HEK293 (cell line): ENCODE measurements at regions not wholly inside any gene's neighbourhood (a gene's known extent, or its start where the extent isn't known, plus 50 kb on each side); places are given as distances from the start of the nearest gene placed in this dataset.

Experiments used
- CTCF ChIA-PET: fragments of 350-600 bp; formaldehyde crosslinking; extraction: SDS; loops from one replicate; lab custom pipeline; 2021; ENCODE audit warnings: antibody characterized with exemption; lab: Yijun Ruan, JAX
- POLR2A ChIA-PET: fragments of 300-600 bp; formaldehyde crosslinking; extraction: SDS; loops from one replicate; lab custom pipeline; 2020; ENCODE audit warnings: antibody characterized with exemption, inconsistent platforms; lab: Yijun Ruan, JAX
- H3K27ac ChIP-seq: fragments of 200-500 bp; sonication (Bioruptor generic); 2 replicates; pipeline ENCODE4 v1.5.1; 2014; ENCODE audit warnings: low read depth, low read length, control low read depth, inconsistent platforms; ENCODE audit errors: extremely low read depth
- H3K36me3 ChIP-seq, 2 experiments: fragments of 200-500 bp in 1 of 2; sonication (Bioruptor generic) in 1 of 2; 1 replicate in 1 of 2; 2 replicates in 1 of 2; pipeline ENCODE4 v1.5.1; 2014 to 2017; ENCODE audit warnings: inconsistent platforms in 2 of 2, low read length in 2 of 2; ENCODE audit not compliant: control insufficient read depth in 2 of 2, insufficient read depth in 1 of 2
- H3K4me1 ChIP-seq: fragments of 200-500 bp; sonication (Bioruptor generic); 2 replicates; pipeline ENCODE4 v1.5.1; 2014; ENCODE audit warnings: mild to moderate bottlenecking, low read length, inconsistent platforms; ENCODE audit not compliant: control insufficient read depth, insufficient read depth
- H3K4me3 ChIP-seq: 2 replicates; pipeline ENCODE4 v1.5.1; 2011; ENCODE audit warnings: low read depth, mild to moderate bottlenecking, control low read depth, low read length, moderate library complexity
- H3K9me3 ChIP-seq: fragments of 200-500 bp; sonication (Bioruptor generic); 2 replicates; pipeline ENCODE4 v1.5.1; 2014; ENCODE audit warnings: low read depth, low read length, inconsistent platforms; ENCODE audit not compliant: control insufficient read depth, insufficient read depth
- GFI1B ChIP-seq: fragments of 450-650 bp; formaldehyde crosslinking; IDR thresholded peaks from 2 replicates; pipeline ENCODE4 v1.5.1; 2016; ENCODE audit warnings: missing biosample characterization, missing genetic modification characterization
- GLI2 ChIP-seq: fragments of 450-650 bp; formaldehyde crosslinking; IDR thresholded peaks from 2 replicates; pipeline ENCODE4; 2017; ENCODE audit warnings: missing biosample characterization, missing genetic modification characterization, low read depth, borderline replicate concordance
- IKZF3 ChIP-seq: fragments of 450-650 bp; IDR thresholded peaks from 2 replicates; pipeline ENCODE4 v1.5.0; 2018; ENCODE audit warnings: missing biosample characterization, mild to moderate bottlenecking, missing genetic modification characterization, moderate library complexity
- KLF10 ChIP-seq: fragments of 450-650 bp; IDR thresholded peaks from 2 replicates; pipeline ENCODE4 v1.5.1; 2018; ENCODE audit warnings: missing biosample characterization, mild to moderate bottlenecking, missing genetic modification characterization
- KLF16 ChIP-seq: fragments of 450-650 bp; formaldehyde crosslinking; IDR thresholded peaks from 2 replicates; pipeline ENCODE4 v1.5.1; 2017; ENCODE audit warnings: missing biosample characterization, missing genetic modification characterization
- MEIS1 ChIP-seq: sonication (generic); formaldehyde crosslinking; IDR thresholded peaks from 2 replicates; pipeline ENCODE4 v1.8.1; 2022; ENCODE audit warnings: missing genetic modification reagents, mild to moderate bottlenecking, borderline replicate concordance
- WT1 ChIP-seq: fragments of 450-650 bp; formaldehyde crosslinking; IDR thresholded peaks from 2 replicates; pipeline ENCODE4 v1.5.1; 2016; ENCODE audit warnings: missing biosample characterization, missing genetic modification characterization
- ZEB2 ChIP-seq: fragments of 450-650 bp; formaldehyde crosslinking; IDR thresholded peaks from 2 replicates; pipeline ENCODE4 v1.5.1; 2016; ENCODE audit warnings: missing biosample characterization, missing genetic modification characterization
- ZFP3 ChIP-seq: fragments of 450-650 bp; formaldehyde crosslinking; IDR thresholded peaks from 2 replicates; pipeline ENCODE4 v1.5.1; 2016; ENCODE audit warnings: low read depth, missing biosample characterization, missing genetic modification characterization
- ZFP37 ChIP-seq: fragments of 450-650 bp; formaldehyde crosslinking; IDR thresholded peaks from 2 replicates; pipeline ENCODE4 v1.5.1; 2016; ENCODE audit warnings: missing biosample characterization, missing genetic modification characterization
- ZNF155 ChIP-seq: fragments of 450-650 bp; formaldehyde crosslinking; IDR thresholded peaks from 2 replicates; pipeline ENCODE4 v1.5.1; 2016; ENCODE audit warnings: missing biosample characterization, missing genetic modification characterization
- ZNF175 ChIP-seq: fragments of 450-650 bp; formaldehyde crosslinking; IDR thresholded peaks from 2 replicates; pipeline ENCODE4 v1.5.1; 2016; ENCODE audit warnings: missing biosample characterization, missing genetic modification characterization
- ZNF391 ChIP-seq: fragments of 450-650 bp; formaldehyde crosslinking; IDR thresholded peaks from 2 replicates; pipeline ENCODE4 v1.5.1; 2016; ENCODE audit warnings: low read depth, missing biosample characterization, missing genetic modification characterization, borderline replicate concordance
- ZNF514 ChIP-seq: fragments of 450-650 bp; formaldehyde crosslinking; IDR thresholded peaks from 2 replicates; pipeline ENCODE4 v1.5.1; 2016; ENCODE audit warnings: missing biosample characterization, missing genetic modification characterization
- ZNF530 ChIP-seq: fragments of 450-650 bp; formaldehyde crosslinking; IDR thresholded peaks from 2 replicates; pipeline ENCODE4 v1.5.1; 2016; ENCODE audit warnings: low read depth, missing biosample characterization, missing genetic modification characterization
- ZSCAN30 ChIP-seq: fragments of 450-650 bp; IDR thresholded peaks from 2 replicates; pipeline ENCODE4 v1.5.1; 2018; ENCODE audit warnings: missing biosample characterization, mild to moderate bottlenecking, missing genetic modification characterization, moderate library complexity
- TF ChIP-seq, protein P1 (sequence below): fragments of 450-650 bp; formaldehyde crosslinking; IDR thresholded peaks from 2 replicates; pipeline ENCODE4; 2016; ENCODE audit warnings: missing biosample characterization, missing genetic modification characterization
- TF ChIP-seq, protein P2 (sequence below): fragments of 450-650 bp; formaldehyde crosslinking; IDR thresholded peaks from 2 replicates; pipeline ENCODE4 v1.5.1; 2016; ENCODE audit warnings: missing biosample characterization, missing genetic modification characterization
- TF ChIP-seq, protein P3 (sequence below): fragments of 450-650 bp; formaldehyde crosslinking; IDR thresholded peaks from 2 replicates; pipeline ENCODE4 v1.5.1; 2016; ENCODE audit warnings: missing biosample characterization, missing genetic modification characterization
- TF ChIP-seq, protein P4 (sequence below): fragments of 450-650 bp; IDR thresholded peaks from 2 replicates; pipeline ENCODE4 v1.5.1; 2018; ENCODE audit warnings: missing biosample characterization, missing genetic modification characterization

DNA sequence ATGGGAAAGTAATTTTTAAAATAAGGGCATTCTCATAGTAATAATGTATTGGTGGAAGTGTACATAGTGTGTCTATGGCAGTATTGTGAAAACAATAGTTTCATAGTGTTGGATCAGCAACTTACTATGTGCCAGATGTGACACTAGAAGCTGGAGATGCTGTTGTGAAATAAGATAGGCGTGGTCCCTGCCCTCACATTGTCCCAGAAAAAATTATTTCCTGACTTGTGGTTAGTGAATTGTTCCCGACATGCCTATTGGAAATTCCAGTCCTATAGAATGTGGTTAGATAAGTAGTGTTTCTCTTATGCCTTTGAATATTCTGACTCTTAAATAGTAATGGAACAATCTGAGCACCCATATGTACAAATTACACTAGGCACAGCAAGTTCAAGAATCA is 55.3 kb upstream of the MTAP start:
- no peaks in the 10 kb centered on the region for H3K36me3 ChIP-seq
- TF ChIP-seq ZNF155 (tag by site-specific recombination) (no peak), KLF10 (no peak), ZFP37 (tag by site-specific recombination) (no peak), ZNF514 (tag by site-specific recombination) (no peak), ZNF391 (tag by site-specific recombination) (no peak), IKZF3 (no peak), ZFP3 (tag by site-specific recombination) (no peak), MEIS1 (no peak)
- TF ChIP-seq, protein P1, sequence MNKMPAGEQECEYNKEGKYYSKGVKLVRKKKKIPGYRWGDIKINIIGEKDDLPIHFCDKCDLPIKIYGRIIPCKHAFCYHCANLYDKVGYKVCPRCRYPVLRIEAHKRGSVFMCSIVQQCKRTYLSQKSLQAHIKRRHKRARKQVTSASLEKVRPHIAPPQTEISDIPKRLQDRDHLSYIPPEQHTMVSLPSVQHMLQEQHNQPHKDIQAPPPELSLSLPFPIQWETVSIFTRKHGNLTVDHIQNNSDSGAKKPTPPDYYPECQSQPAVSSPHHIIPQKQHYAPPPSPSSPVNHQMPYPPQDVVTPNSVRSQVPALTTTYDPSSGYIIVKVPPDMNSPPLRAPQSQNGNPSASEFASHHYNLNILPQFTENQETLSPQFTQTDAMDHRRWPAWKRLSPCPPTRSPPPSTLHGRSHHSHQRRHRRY: no peak
- TF ChIP-seq, protein P2, sequence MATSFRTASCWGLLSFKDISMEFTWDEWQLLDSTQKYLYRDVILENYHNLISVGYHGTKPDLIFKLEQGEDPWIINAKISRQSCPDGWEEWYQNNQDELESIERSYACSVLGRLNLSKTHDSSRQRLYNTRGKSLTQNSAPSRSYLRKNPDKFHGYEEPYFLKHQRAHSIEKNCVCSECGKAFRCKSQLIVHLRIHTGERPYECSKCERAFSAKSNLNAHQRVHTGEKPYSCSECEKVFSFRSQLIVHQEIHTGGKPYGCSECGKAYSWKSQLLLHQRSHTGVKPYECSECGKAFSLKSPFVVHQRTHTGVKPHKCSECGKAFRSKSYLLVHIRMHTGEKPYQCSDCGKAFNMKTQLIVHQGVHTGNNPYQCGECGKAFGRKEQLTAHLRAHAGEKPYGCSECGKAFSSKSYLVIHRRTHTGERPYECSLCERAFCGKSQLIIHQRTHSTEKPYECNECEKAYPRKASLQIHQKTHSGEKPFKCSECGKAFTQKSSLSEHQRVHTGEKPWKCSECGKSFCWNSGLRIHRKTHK (tag by site-specific recombination): no peak
- TF ChIP-seq, protein P3, sequence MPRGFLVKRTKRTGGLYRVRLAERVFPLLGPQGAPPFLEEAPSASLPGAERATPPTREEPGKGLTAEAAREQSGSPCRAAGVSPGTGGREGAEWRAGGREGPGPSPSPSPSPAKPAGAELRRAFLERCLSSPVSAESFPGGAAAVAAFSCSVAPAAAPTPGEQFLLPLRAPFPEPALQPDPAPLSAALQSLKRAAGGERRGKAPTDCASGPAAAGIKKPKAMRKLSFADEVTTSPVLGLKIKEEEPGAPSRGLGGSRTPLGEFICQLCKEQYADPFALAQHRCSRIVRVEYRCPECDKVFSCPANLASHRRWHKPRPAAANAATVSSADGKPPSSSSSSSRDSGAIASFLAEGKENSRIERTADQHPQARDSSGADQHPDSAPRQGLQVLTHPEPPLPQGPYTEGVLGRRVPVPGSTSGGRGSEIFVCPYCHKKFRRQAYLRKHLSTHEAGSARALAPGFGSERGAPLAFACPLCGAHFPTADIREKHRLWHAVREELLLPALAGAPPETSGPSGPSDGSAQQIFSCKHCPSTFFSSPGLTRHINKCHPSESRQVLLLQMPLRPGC (tag by site-specific recombination): no peak
- no peak overlapping the region for H3K4me3 ChIP-seq
- ChIA-PET POLR2A (no interaction called here), CTCF (no interaction called here)
- no peaks in the 10 kb centered on the region for H3K4me1 ChIP-seq
- H3K27ac ChIP-seq: no peak overlapping the region
- H3K9me3 ChIP-seq: no peaks in the 10 kb centered on the region

DNA sequence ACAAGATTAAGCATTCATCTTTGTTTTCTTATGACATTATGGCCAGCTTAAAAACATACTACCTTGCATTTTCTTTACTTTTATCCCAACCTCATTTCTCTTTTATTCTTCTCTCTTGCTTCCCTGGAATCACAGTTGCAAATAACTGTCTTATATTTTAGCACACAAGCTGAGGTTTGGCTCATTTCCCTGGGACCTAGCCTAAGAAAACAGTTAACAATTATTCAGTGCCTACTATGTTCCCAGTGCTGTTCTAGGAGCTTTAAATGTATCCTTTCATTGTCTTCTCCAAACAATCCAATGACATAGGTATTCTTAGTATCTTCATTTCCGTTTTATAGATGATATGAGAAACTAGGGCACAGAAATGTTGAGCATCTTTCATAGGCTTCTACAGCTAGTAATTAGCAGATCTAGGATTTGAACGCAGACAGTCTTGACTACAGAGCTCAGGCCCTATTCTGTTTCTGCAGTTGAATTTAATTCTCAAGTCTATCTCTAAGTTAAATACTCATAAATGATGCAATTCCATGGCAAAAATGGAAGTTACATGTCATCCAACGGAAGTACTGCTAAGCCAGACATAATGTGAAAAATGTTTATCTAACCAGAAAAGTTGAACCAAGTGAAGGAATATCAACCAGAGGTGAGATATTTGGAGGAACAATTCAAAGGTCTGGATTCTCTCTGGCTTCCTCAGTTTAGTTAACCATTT is 52.3 kb upstream of the MTAP start:
- Histone ChIP-seq H3K36me3 (no peaks in the 10 kb centered on the region), H3K27ac (no peak overlapping the region), H3K4me3 (no peak overlapping the region), H3K4me1 (no peaks in the 10 kb centered on the region), H3K9me3 (no peaks in the 10 kb centered on the region)
- ChIA-PET CTCF (interaction anchor here (1.0 to 2.1 kb wide), 3 partner anchors 40 to 354 kb away, joined by 4 to 10 read pairs (median 5); no protein-coding TSS in a partner anchor), POLR2A (interaction anchor here (0.6 kb wide), 2 partner anchors 96 to 275 kb away, joined by 3 to 7 read pairs; no protein-coding TSS in a partner anchor)
- TF ChIP-seq WT1 (tag by site-specific recombination): no peak
- no peak for TF ChIP-seq ZNF530 (tag by site-specific recombination)
- no peak for TF ChIP-seq ZEB2
- TF ChIP-seq GLI2 (tag by site-specific recombination): no peak
- no peak for TF ChIP-seq GFI1B (tag by site-specific recombination)
- no peak for TF ChIP-seq KLF10

DNA sequence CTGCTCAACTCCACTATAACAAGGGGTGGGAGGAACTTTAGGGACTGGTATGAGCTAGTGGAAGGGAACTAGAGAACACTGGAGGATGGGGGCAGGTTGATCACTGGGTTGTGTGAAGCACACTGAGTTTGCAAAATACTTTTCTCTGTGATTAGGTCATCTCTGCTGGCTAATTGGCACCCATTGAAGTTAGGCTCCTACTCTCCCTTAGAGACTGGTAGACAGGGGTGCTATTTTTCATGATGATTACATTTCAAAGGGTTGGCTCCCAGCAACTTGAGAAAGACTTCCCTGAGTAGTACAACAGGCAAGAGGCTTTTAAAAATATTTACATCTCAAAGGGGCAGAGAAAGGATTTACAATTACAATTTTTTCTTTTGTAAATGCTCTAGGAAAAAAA is 50.4 kb upstream of the MTAP start:
- H3K4me1 ChIP-seq: no peaks in the 10 kb centered on the region
- H3K27ac ChIP-seq: no peak overlapping the region
- H3K4me3 ChIP-seq: no peak overlapping the region
- CTCF ChIA-PET: interaction anchor here (0.7 to 1.1 kb wide), 4 partner anchors 31 to 559 kb away, joined by 3 to 6 read pairs (median 3); no protein-coding TSS in a partner anchor
- H3K9me3 ChIP-seq: no peaks in the 10 kb centered on the region
- POLR2A ChIA-PET: interaction anchor here (0.6 kb wide), 1 partner anchor 116 kb away, joined by 3 read pairs; no protein-coding TSS in a partner anchor
- no peaks in the 10 kb centered on the region for H3K36me3 ChIP-seq
- TF ChIP-seq ZEB2 (no peak), KLF16 (tag by site-specific recombination) (no peak), ZNF175 (tag by site-specific recombination) (no peak), ZSCAN30 (tag by site-specific recombination) (no peak), MEIS1 (no peak)
- TF ChIP-seq, protein P4, sequence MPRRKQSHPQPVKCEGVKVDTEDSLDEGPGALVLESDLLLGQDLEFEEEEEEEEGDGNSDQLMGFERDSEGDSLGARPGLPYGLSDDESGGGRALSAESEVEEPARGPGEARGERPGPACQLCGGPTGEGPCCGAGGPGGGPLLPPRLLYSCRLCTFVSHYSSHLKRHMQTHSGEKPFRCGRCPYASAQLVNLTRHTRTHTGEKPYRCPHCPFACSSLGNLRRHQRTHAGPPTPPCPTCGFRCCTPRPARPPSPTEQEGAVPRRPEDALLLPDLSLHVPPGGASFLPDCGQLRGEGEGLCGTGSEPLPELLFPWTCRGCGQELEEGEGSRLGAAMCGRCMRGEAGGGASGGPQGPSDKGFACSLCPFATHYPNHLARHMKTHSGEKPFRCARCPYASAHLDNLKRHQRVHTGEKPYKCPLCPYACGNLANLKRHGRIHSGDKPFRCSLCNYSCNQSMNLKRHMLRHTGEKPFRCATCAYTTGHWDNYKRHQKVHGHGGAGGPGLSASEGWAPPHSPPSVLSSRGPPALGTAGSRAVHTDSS (tag by site-specific recombination): no peak
- TF ChIP-seq, all 188 proteins: peak for 0
